Inflammatory macrophage treated with lipopolysaccharide for 1 hour (primary cell): ENCODE measurements at regions not wholly inside any gene's neighbourhood (a gene's known extent, or its start where the extent isn't known, plus 50 kb on each side); places are given as distances from the start of the nearest gene placed in this dataset.
"Not testable (repeated sequence)": the region's sequence is repeated elsewhere in the genome, so short reads cannot be mapped to it uniquely, and the experiment has no call there.

ENCODE experiments used
- DNase-seq, 2 donors: peaks; one replicate each; pipeline ENCODE4 v3.0.0-alpha.2; 2020 to 2022

- DNase-seq, result no peak
Measured at GRCh38 chr1:229888157-229888556, 178.9 kb upstream of the GALNT2 start.

DNA sequence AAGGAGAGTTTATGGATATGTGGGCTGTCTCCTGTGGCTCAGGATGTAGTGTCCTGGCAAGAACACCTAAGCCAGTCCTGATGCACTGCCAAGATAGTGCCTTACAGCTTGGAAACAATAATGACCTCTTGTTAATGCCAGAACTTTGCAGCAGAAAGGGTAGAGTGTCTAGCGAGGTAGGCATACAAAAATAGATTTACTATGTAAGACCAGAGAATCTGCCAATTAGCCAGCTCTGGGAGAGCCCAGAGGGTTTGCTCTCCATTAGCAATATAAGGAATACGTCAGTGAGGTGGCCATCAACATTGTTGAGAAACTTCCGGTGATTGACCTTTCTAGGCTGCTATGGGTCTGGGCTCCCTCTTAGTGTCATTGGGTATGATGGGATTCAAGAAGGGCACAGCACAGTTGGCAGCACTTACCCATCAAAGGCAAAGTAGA, 178.5 kb upstream of the GALNT2 start:
- DNase-seq, result no peak

GRCh38 chr1:229889031-229889517, 178.0 kb upstream of the GALNT2 start:
- DNase-seq, result no peak

GRCh38 chr1:229891227-229891626, 175.8 kb upstream of the GALNT2 start:
- DNase-seq, result no peak

- DNase-seq, result no peak
Measured at GRCh38 chr1:229892515-229893117, 174.4 kb upstream of the GALNT2 start.

- no peak for DNase-seq
Measured at GRCh38 chr1:229893762-229894444, 173.1 kb upstream of the GALNT2 start.

DNA sequence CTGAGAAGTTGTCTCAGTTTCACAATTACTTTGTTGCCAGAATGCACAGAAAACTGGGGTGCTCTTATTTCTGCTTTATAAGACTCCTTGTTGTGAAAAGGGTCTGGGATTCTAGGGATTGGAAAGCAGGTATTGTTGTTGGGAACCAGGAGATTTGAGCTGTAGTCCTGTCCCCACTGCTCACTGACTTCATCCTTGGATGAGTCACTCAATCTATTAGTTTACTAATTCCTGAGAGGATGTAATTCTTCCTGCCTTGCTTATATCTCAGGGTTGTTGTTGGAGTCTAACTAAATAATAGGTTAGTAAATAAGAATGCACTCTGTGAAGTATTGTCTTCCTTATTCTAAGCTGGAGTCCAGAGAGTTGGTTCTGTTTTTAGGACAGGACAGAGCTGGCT, 172.5 kb upstream of the GALNT2 start:
- no peak for DNase-seq

DNA sequence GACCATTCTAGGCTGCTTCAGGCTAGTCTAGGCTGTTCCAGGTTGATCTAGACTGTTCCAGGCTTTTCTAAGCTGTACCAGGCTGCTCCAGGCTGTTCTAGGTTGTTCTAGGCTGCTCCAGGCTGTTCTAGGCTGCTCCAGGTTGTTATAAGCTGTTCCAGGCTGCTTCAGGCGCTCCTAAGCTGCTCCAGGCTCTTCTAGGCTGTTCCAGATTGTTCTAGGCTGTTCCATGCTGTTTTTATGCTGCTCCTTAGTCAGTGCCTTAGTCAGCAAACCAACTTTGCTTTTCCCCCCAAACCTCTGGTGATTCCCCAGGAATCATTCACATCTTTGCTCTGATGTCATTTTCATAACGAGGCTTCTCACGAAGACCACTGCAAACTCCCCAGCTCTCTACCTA, 171.4 kb upstream of the GALNT2 start:
- no peak for DNase-seq

DNA sequence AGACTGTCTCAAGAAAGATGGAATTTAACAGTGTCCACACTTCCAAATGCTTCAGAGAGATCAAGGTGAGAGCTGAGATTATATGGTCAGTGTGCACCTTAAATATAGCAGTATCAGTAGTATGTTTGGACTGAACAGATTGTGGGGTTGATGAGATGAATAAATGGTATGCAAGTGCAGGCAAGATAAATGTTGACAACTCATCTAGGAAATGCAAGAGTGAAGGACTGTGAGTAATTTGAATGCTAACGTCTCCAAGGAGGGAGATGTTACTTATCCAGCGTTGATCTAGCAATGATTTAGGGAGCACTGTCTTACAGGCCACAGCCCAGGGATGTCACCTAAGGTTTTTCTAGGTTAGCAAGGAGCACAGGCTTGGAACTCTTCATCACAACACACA, 170.7 kb upstream of the GALNT2 start:
- DNase-seq, result no peak

GRCh38 chr1:229896861-229897260, 170.2 kb upstream of the GALNT2 start:
- DNase-seq, result no peak

GRCh38 chr1:229897501-229897900, 169.5 kb upstream of the GALNT2 start:
- DNase-seq, result no peak

DNA sequence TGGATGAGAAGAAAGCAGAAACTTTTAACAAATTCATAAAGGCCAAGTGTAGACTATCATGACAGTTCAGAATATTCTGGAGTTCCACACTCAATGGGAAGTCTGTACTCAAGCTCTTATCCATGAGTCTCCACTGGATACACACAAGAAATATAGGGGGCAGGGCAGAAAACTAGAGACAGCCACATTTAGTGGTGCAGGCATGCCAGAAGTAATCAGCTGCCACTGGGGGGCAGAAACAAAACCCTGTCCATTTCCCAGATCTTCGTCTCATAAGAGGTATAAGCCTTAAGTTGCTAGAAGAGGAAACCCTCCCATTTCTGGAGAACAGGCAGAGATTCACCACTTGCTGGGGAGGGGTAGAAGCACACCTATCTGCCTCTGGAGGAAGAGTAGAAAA, 166.8 kb upstream of the GALNT2 start:
- no peak for DNase-seq

DNA sequence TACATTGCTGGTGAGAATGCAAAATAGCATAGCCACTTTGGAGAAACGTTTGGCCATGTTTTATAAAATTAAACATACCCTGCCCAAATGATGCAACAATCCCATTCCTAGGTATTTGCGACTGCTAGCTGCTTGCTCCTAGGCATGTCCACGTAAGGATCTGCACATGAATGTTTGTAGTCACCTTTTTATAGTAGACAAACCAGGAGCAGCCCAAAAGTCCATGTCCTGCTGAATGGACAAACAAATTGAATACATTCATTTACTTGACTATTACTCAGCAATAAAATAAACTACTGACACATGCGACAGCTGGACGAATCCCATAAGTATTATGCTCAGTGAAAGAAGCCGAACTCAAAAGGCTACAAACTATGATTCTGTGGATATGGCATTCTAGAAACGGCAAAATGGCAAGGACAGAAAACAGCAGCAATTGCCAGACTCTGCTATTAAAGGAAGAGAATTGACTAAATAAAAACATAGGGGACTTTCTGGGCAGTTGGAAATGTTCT, 161.9 kb upstream of the GALNT2 start:
- no peak for DNase-seq

GRCh38 chr1:229905652-229906051, 161.4 kb upstream of the GALNT2 start:
- DNase-seq, result no peak

DNA sequence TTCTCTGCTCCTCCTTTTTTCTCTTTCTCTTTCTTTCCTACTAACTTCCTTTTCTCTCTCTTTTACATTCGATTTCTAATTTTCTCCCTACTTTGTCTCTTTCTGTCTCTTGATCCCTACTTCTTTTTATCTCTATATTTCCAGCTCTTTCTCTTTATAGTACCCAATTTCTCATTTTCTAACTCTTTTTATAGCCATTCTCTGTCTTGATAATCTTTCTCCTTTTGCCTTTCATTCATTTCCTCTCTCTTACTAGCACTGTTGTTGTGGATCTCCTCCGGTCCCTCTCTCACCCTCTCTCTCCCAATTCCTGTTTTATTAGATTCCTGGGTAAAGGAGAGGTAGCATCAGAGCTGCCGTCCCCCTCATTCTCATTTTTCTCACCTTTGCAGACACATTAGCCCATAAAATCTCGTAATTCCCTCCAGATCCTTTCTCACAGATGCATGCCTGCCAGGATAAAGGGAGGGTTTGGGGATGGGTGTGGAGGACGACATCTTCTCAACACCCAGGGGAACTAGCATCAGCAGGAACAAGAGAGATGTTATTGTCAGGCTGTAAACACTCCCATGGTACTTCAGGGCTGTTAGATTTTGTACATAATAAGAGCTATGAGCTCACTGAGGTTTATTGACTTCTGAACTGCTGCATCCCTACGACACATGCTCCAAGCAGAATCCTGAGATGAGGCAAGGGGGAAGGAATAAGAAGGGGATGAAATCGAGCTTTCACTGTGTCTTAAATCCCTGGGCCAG, 159.0 kb upstream of the GALNT2 start:
- DNase-seq, result no peak

DNA sequence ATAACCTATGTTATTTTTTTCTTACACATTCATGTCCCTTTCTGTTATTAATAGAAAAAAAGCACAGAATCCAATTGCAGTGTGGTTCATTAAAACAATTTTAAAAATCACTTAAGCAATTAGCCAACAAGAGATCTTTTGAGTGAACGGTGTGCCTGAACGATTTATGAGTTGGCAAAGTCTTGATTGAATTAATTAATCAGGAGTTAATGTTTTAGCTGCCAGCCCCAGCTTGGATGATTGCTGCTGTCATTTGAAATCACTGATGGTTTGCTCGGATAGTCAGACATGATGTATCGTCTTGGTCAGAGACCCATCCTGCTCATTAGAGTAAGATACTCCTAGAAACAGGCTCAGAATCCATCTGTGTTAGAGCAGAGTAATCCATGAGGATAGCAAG, 158.3 kb upstream of the GALNT2 start:
- no peak for DNase-seq

- DNase-seq, result no peak
Measured at GRCh38 chr1:229913489-229913888, 153.5 kb upstream of the GALNT2 start.

DNA sequence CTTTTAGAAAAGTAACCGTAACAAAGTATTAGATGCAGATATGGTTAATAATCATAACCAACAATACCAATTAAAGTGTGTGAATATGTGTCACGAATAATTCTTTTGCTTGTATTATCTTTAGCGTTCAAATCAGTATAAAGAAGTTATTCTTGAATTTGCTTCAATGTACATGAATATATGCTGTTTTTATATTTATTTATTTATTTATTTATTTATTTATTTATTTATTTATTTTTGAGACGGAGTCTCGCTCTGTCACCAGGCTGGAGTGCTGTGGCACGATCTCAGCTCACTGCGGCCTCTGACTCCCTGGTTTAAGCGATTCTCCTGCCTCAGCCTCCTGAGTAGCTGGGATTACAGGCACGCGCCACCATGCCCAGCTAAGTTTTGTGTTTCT, 147.6 kb upstream of the GALNT2 start:
- not testable (repeated sequence) for DNase-seq

DNA sequence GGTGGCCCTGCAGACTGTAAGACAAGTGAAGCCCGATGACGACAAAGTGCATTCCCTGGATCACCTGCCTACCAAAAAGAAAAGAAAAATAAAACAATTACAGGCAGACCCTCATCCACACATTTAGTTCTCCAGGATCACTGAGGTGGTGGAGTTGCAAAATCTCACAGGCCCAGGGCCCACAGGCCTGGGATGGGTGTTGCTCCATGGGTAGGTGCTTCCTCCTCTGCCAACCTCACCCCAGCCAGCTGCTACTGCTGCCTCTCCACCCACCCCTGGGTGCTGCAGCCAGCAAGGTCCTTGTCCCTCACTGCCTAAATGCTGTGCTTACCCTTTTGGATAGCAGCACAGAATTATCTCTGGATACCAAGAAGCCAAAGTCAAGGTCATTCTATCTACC, 146.4 kb upstream of the GALNT2 start:
- no peak for DNase-seq

DNA sequence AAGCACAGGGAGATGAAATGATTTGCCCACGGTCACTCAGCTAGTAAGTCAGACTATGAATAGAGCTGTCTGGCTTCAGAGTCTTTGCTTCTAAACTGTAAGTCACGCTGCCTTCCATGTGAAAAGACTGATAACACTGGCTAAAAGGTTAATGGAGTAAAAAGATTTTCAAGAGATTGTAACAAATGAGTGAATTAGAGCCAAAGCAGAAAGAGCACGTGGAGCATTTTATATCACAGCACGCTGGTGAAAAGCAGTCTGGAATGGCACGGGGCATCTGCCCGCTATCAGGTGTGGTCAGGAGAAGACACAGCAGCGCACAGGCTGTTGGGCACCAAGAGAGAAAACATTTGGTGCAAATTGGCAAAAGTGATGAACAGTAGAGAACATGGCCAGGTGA, 144.8 kb upstream of the GALNT2 start:
- no peak for DNase-seq

GRCh38 chr1:229924639-229925038, 142.4 kb upstream of the GALNT2 start:
- DNase-seq, result no peak

- no peak for DNase-seq
Measured at GRCh38 chr1:229928767-229929166, 138.3 kb upstream of the GALNT2 start.

GRCh38 chr1:229931751-229932150, 135.3 kb upstream of the GALNT2 start:
- not testable (repeated sequence) for DNase-seq

DNA sequence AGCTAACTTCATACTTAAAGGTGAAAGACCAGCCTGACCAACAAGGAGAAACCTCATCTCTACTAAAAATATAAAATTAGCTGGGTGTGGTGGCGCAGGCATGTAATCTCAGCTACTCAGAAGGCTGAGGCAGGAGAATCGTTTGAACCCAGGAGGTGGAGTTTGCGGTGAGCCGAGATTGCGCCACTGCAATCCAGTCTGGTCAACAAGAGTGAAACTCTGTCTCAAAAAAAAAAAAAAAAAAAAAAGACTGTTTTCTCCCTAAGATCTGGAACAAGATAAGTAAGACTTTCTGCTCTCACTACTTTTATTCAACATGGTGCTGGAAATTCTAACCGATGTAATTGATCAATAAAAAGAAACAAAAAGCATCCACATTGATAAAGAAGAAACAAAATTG, 131.9 kb upstream of the GALNT2 start:
- DNase-seq, result not testable (repeated sequence)
